ENCODE measurements at regions not wholly inside any gene's neighbourhood (a gene's known extent, or its start where the extent isn't known, plus 50 kb on each side); places are given as distances from the start of the nearest gene placed in this dataset.

- Histone ChIP-seq H3K27ac (no peak overlapping the region), H3K4me1 (ENCODE audit: control insufficient read depth in 1 of 2, insufficient read depth in 1 of 2, low read depth in 1 of 2, low read length in 1 of 2) (no peaks in the 10 kb centered on the region), H3K27me3 (no peaks in the 10 kb centered on the region), H3K36me3 (no peaks in the 10 kb centered on the region), H3K4me3 (ENCODE audit: low read depth in 1 of 2, low read length in 1 of 2) (no peak overlapping the region), H3K9me3 (no peaks in the 10 kb centered on the region)
- no peak for TF ChIP-seq CTCF (IDR thresholded peaks at IDR 0.05)
Observed at GRCh38 chr1:222037720-222038119, 295.8 kb upstream of the DUSP10 start.

GRCh38 chr1:222034790-222035189 lies 292.9 kb upstream of the DUSP10 start:
- no peak overlapping the region for H3K27ac ChIP-seq
- no peaks in the 10 kb centered on the region for H3K27me3 ChIP-seq
- no peak overlapping the region for H3K4me3 ChIP-seq (ENCODE audit: low read depth in 1 of 2, low read length in 1 of 2)
- H3K36me3 ChIP-seq = no peaks in the 10 kb centered on the region
- no peaks in the 10 kb centered on the region for H3K4me1 ChIP-seq (ENCODE audit: control insufficient read depth in 1 of 2, insufficient read depth in 1 of 2, low read depth in 1 of 2, low read length in 1 of 2)
- no peak for TF ChIP-seq CTCF (IDR thresholded peaks at IDR 0.05)
- H3K9me3 ChIP-seq = no peaks in the 10 kb centered on the region

- Histone ChIP-seq H3K27ac (no peak overlapping the region), H3K4me3 (ENCODE audit: low read depth in 1 of 2, low read length in 1 of 2) (no peak overlapping the region), H3K4me1 (ENCODE audit: control insufficient read depth in 1 of 2, insufficient read depth in 1 of 2, low read depth in 1 of 2, low read length in 1 of 2) (no peaks in the 10 kb centered on the region), H3K27me3 (no peaks in the 10 kb centered on the region), H3K9me3 (no peaks in the 10 kb centered on the region), H3K36me3 (no peaks in the 10 kb centered on the region)
- TF ChIP-seq CTCF (IDR thresholded peaks at IDR 0.05) = no peak
Observed at GRCh38 chr1:222033450-222033849, 291.6 kb upstream of the DUSP10 start.

GRCh38 chr1:222031318-222031717 lies 289.4 kb upstream of the DUSP10 start:
- Histone ChIP-seq H3K9me3 (no peaks in the 10 kb centered on the region), H3K4me3 (ENCODE audit: low read depth in 1 of 2, low read length in 1 of 2) (no peak overlapping the region), H3K27ac (no peak overlapping the region), H3K27me3 (no peaks in the 10 kb centered on the region), H3K4me1 (ENCODE audit: control insufficient read depth in 1 of 2, insufficient read depth in 1 of 2, low read depth in 1 of 2, low read length in 1 of 2) (no peaks in the 10 kb centered on the region), H3K36me3 (no peaks in the 10 kb centered on the region)
- no peak for TF ChIP-seq CTCF (IDR thresholded peaks at IDR 0.05)

- no peak overlapping the region for H3K27ac ChIP-seq
- no peak for TF ChIP-seq CTCF (IDR thresholded peaks at IDR 0.05)
- no peak overlapping the region for H3K4me3 ChIP-seq (ENCODE audit: low read depth in 1 of 2, low read length in 1 of 2)
- no peaks in the 10 kb centered on the region for H3K36me3 ChIP-seq
- H3K9me3 ChIP-seq = no peaks in the 10 kb centered on the region
- H3K4me1 ChIP-seq (ENCODE audit: control insufficient read depth in 1 of 2, insufficient read depth in 1 of 2, low read depth in 1 of 2, low read length in 1 of 2) = no peaks in the 10 kb centered on the region
- H3K27me3 ChIP-seq = no peaks in the 10 kb centered on the region
Observed at GRCh38 chr1:222028676-222029075, 286.8 kb upstream of the DUSP10 start.

- TF ChIP-seq CTCF (IDR thresholded peaks at IDR 0.05) = no peak
- no peaks in the 10 kb centered on the region for H3K36me3 ChIP-seq
- no peaks in the 10 kb centered on the region for H3K4me1 ChIP-seq (ENCODE audit: control insufficient read depth in 1 of 2, insufficient read depth in 1 of 2, low read depth in 1 of 2, low read length in 1 of 2)
- H3K9me3 ChIP-seq = no peaks in the 10 kb centered on the region
- no peaks in the 10 kb centered on the region for H3K27me3 ChIP-seq
- no peak overlapping the region for H3K27ac ChIP-seq
- H3K4me3 ChIP-seq (ENCODE audit: low read depth in 1 of 2, low read length in 1 of 2) = no peak overlapping the region
Observed at GRCh38 chr1:222028116-222028515, 286.2 kb upstream of the DUSP10 start.

All from neutrophil (primary cell).